Endothelial cell (in vitro differentiated cells): ENCODE measurements at regions not wholly inside any gene's neighbourhood (a gene's known extent, or its start where the extent isn't known, plus 50 kb on each side); places are given as distances from the start of the nearest gene placed in this dataset.

Source experiments
- DNase-seq: peaks from one replicate; pipeline ENCODE4 v3.0.0; 2021; ENCODE audit warnings: low spot score
- H3K27ac Mint-ChIP-seq: one replicate; pipeline ENCODE4 v1.8.0; 2021; ENCODE audit warnings: mixed read lengths, inconsistent platforms; ENCODE audit not compliant: unreplicated experiment
- H3K27me3 Mint-ChIP-seq: one replicate; pipeline ENCODE4 v1.8.0; 2021; ENCODE audit warnings: mild to moderate bottlenecking, moderate library complexity, mixed read lengths, inconsistent platforms; ENCODE audit not compliant: unreplicated experiment
- H3K36me3 Mint-ChIP-seq: one replicate; pipeline ENCODE4 v1.8.0; 2021; ENCODE audit warnings: mild to moderate bottlenecking, low read depth, mixed read lengths, inconsistent platforms; ENCODE audit not compliant: unreplicated experiment
- H3K4me1 Mint-ChIP-seq: one replicate; pipeline ENCODE4 v1.8.0; 2021; ENCODE audit warnings: mild to moderate bottlenecking, mixed read lengths, inconsistent platforms; ENCODE audit not compliant: unreplicated experiment
- H3K4me3 Mint-ChIP-seq: one replicate; pipeline ENCODE4 v1.8.0; 2021; ENCODE audit warnings: mild to moderate bottlenecking, mixed read lengths, inconsistent platforms; ENCODE audit not compliant: unreplicated experiment
- H3K9me3 Mint-ChIP-seq: one replicate; pipeline ENCODE4 v1.8.0; 2021; ENCODE audit warnings: mixed read lengths, inconsistent platforms; ENCODE audit not compliant: unreplicated experiment
- CTCF ChIP-seq: fragments of 200-600 bp; sonication (generic); IDR thresholded peaks from one replicate; pipeline ENCODE4 v1.5.0; 2021; ENCODE audit warnings: antibody characterized with exemption; ENCODE audit not compliant: unreplicated experiment

GRCh38 chr3:24589513-24589851 lies 94.8 kb upstream of the THRB start:
- H3K4me3 Mint-ChIP-seq: no peak overlapping the region
- H3K4me1 Mint-ChIP-seq: peaks cover 35% of the 10 kb centered on the region
- H3K36me3 Mint-ChIP-seq: no peaks in the 10 kb centered on the region
- no peaks in the 10 kb centered on the region for H3K9me3 Mint-ChIP-seq
- no peak for TF ChIP-seq CTCF
- no peak for DNase-seq
- peaks cover 1% of the 10 kb centered on the region for H3K27me3 Mint-ChIP-seq
- H3K27ac Mint-ChIP-seq: peak overlapping the region; percentile 76

- peaks cover 35% of the 10 kb centered on the region for H3K4me1 Mint-ChIP-seq
- no peaks in the 10 kb centered on the region for H3K36me3 Mint-ChIP-seq
- no peak for DNase-seq
- no peak overlapping the region for H3K4me3 Mint-ChIP-seq
- peaks cover 1% of the 10 kb centered on the region for H3K27me3 Mint-ChIP-seq
- H3K9me3 Mint-ChIP-seq: no peaks in the 10 kb centered on the region
- no peak for TF ChIP-seq CTCF
- H3K27ac Mint-ChIP-seq: no peak overlapping the region
These were observed 95.6 kb upstream of the THRB start for GRCh38 chr3:24589931-24590880.

- H3K4me1 Mint-ChIP-seq: peaks cover 35% of the 10 kb centered on the region
- no peak for TF ChIP-seq CTCF
- DNase-seq: no peak
- H3K4me3 Mint-ChIP-seq: no peak overlapping the region
- no peaks in the 10 kb centered on the region for H3K36me3 Mint-ChIP-seq
- H3K9me3 Mint-ChIP-seq: no peaks in the 10 kb centered on the region
- H3K27ac Mint-ChIP-seq: no peak overlapping the region
- H3K27me3 Mint-ChIP-seq: peaks cover 3% of the 10 kb centered on the region
These were observed 96.5 kb upstream of the THRB start for GRCh38 chr3:24591191-24591590.

- H3K27me3 Mint-ChIP-seq: peaks cover 3% of the 10 kb centered on the region
- DNase-seq: no peak
- H3K27ac Mint-ChIP-seq: no peak overlapping the region
- TF ChIP-seq CTCF: no peak
- no peak overlapping the region for H3K4me3 Mint-ChIP-seq
- no peaks in the 10 kb centered on the region for H3K36me3 Mint-ChIP-seq
- peaks cover 33% of the 10 kb centered on the region for H3K4me1 Mint-ChIP-seq
- no peaks in the 10 kb centered on the region for H3K9me3 Mint-ChIP-seq
These were observed 97.3 kb upstream of the THRB start for GRCh38 chr3:24591661-24592555.
